Mammary epithelial cell (primary cell): ENCODE measurements at regions not wholly inside any gene's neighbourhood (a gene's known extent, or its start where the extent isn't known, plus 50 kb on each side); places are given as distances from the start of the nearest gene placed in this dataset.

Experiments used
- EZH2 ChIP-seq: IDR thresholded peaks from 2 replicates; pipeline ENCODE4 v1.6.1; 2012; ENCODE audit warnings: low read length, inconsistent platforms, borderline replicate concordance
- TF ChIP-seq, protein P1 (sequence below), 2 donors: IDR thresholded peaks in 1 of 2; conservative IDR thresholded peaks in 1 of 2; 2 replicates each; pipeline ENCODE4 v1.5.1; 2011 to 2012; ENCODE audit warnings: inconsistent platforms in 2 of 2, low read length in 2 of 2, mild to moderate bottlenecking in 2 of 2, control low read depth in 1 of 2, low read depth in 1 of 2; ENCODE audit not compliant: insufficient read depth in 1 of 2; ENCODE audit errors: extremely low read depth in 1 of 2

DNA sequence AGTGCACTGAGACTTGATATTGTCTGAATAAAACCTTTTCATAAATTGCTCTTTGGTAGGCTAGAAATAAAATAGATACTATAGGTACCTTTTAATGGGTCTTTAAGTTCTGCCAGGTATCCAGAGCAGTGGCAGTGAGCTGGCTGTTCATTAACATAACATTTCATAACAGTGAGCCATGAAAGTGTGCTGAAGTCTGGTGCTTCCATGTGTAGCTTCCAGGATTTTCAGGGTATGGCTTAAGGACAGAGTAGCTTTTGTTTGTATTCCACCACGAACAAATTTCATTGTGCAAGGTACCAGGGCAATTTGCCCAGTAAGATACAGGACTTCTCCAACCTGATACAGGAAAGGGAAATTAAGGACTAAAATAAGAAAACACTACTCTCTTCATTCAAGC is 124.7 kb upstream of the NANOGP8 start:
- TF ChIP-seq, protein P1, sequence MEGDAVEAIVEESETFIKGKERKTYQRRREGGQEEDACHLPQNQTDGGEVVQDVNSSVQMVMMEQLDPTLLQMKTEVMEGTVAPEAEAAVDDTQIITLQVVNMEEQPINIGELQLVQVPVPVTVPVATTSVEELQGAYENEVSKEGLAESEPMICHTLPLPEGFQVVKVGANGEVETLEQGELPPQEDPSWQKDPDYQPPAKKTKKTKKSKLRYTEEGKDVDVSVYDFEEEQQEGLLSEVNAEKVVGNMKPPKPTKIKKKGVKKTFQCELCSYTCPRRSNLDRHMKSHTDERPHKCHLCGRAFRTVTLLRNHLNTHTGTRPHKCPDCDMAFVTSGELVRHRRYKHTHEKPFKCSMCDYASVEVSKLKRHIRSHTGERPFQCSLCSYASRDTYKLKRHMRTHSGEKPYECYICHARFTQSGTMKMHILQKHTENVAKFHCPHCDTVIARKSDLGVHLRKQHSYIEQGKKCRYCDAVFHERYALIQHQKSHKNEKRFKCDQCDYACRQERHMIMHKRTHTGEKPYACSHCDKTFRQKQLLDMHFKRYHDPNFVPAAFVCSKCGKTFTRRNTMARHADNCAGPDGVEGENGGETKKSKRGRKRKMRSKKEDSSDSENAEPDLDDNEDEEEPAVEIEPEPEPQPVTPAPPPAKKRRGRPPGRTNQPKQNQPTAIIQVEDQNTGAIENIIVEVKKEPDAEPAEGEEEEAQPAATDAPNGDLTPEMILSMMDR (conservative IDR thresholded peaks at IDR 0.05 in 1 of 2, IDR thresholded peaks at IDR 0.05 in 1 of 2; ENCODE audit: extremely low read depth in 1 of 2, insufficient read depth in 1 of 2, low read depth in 1 of 2, low read length in 2 of 2): no peak
- no peak for TF ChIP-seq EZH2
